VCaP (cell line): ENCODE measurements at regions not wholly inside any gene's neighbourhood (a gene's known extent, or its start where the extent isn't known, plus 50 kb on each side); places are given as distances from the start of the nearest gene placed in this dataset.

Experiments
- H3K27ac ChIP-seq: fragments of 450-650 bp; 2 replicates; pipeline ENCODE4 v1.5.1; 2017
- TF ChIP-seq, protein P1 (sequence below): fragments of 450-650 bp; conservative IDR thresholded peaks from 2 replicates; pipeline ENCODE4 v1.5.1; 2017; ENCODE audit warnings: mild to moderate bottlenecking, moderate library complexity

DNA sequence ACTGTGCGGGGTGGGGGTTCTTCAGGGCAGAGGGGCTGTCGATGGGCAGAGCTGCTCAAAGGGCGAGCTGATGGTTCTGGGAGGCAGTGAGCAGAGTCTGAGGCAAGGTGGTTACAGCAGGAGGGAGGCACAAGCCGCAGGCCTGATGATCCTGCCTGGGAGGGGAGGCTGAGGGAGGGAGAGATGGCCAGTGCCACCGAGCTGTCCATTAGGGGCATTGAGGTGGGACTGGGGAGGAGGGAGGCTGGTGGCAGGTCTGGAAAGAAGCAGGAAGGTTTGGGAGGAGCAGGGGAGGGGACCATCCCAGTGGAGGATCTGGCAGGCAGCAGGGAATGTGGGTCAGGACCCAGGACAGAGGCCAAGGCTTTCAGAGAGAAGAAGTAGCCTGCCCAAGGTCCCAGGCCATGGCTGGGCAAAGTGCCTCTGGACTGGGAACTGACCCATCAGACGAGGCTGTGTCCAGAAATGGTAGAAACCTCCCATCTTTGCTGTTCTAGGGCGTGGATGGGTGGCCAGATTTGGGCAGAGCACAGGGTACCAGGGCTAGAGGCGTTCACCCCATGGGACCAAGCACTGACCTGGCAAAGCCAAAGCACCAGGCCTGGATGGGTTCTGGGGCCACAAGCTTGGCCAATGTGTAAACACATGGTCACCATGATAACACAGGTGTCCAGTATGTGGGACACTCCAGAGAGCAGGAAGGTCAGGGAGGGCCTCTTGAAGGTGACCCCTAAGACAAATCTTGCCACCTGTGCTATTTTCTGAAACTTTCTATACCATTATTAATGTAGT, 55.5 kb downstream of the INHBB start:
- no peak overlapping the region for H3K27ac ChIP-seq
- TF ChIP-seq, protein P1, sequence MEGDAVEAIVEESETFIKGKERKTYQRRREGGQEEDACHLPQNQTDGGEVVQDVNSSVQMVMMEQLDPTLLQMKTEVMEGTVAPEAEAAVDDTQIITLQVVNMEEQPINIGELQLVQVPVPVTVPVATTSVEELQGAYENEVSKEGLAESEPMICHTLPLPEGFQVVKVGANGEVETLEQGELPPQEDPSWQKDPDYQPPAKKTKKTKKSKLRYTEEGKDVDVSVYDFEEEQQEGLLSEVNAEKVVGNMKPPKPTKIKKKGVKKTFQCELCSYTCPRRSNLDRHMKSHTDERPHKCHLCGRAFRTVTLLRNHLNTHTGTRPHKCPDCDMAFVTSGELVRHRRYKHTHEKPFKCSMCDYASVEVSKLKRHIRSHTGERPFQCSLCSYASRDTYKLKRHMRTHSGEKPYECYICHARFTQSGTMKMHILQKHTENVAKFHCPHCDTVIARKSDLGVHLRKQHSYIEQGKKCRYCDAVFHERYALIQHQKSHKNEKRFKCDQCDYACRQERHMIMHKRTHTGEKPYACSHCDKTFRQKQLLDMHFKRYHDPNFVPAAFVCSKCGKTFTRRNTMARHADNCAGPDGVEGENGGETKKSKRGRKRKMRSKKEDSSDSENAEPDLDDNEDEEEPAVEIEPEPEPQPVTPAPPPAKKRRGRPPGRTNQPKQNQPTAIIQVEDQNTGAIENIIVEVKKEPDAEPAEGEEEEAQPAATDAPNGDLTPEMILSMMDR = no peak

DNA sequence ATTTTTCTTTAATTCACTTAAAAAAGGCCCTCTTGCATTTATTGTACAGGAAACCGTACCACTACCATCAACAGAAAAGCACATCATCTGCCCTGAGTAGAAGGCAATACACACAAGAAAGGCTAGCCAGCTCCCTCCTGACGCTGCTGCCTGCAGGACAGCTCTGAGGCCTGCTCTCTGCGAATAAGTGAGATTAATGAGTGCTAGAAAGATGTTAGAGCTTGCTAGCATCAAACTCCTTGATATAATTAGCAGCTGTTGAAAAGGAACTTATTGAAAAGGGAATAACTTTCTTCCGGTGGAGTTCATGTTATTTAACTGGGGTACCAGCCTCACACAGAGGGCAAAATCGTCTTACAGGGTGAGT, 56.1 kb downstream of the INHBB start:
- H3K27ac ChIP-seq = no peak overlapping the region
- TF ChIP-seq, protein P1 = no peak

DNA sequence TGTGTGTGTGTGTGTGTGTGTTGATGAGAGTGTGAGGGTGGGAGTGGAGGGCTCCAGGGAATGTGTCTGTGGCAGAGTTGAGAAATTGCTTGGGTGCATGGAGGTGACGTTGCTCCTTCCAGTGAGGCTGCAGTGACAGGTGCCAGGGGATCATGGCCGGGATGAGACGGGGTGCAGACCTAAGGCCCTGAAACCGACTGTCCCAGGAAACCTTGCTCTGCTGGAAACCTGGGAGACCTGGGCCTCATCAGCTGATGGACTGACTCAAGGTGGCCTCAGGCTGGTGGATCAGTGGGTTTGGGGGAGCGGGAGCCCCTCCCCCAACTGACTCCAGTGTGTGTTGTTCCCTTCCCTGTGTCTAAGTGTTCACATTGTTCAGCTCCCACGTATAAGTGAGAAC, 56.6 kb downstream of the INHBB start:
- no peak overlapping the region for H3K27ac ChIP-seq
- TF ChIP-seq, protein P1 = no peak

DNA sequence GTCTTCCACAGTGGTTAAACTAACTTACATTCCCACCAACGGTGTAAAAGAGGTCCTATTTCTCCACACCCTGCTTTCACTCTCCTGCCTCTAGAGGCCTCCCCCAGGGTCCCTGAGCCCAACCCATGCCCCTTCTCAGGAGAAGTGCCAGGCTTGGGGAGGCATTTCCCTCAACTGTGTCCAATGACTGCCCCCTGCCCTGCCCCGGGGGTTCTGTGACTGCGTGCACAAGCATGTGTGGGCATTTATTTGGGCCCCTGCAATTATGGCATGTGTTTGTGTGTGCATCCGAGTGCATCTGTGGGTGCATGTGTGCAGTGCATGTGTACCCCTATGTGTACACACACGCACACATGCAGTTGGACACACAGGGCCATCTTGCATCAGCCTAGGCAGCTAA, 57.3 kb downstream of the INHBB start:
- TF ChIP-seq, protein P1 = no peak
- H3K27ac ChIP-seq = no peak overlapping the region

DNA sequence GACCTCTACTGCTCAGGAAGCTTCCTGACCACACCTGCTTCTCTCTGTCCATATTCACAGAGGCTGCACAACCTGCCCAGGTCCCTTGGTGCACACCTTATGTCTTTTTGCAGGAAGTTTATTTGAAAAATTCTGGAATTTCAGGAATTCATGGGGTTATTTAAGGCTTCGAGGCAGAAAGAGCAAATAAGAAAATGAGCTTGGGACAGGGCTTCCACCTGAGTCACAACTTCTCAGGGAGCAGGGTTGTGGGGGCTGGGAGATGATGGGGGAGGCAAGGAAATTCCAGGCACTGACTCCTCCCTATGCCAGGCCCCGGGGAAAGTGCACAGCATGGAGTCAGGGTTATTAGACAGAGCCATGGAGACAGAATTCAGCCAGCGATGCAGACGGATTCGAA, 57.7 kb downstream of the INHBB start:
- H3K27ac ChIP-seq = no peak overlapping the region
- TF ChIP-seq, protein P1 = no peak

DNA sequence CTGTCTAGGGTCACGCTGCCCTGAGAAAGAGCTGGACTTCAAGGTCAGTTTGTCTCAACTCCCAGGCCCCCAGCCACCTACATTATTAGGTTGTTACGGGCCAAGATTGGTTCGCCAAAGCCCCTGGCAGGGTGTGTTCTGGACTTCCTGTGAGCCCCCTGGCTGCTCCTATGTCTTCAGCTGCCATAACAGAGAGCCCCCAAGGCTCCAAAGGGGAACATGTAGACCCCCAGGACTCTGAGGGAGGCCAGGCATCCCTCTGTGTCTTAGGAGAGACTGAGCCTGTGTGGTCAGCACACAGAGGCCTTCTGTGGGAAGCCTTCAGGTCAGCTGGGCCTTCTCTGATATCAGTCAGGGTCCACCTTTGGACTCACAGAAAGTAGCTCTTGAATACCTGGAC, 58.3 kb downstream of the INHBB start:
- H3K27ac ChIP-seq = no peak overlapping the region
- TF ChIP-seq, protein P1 = no peak

DNA sequence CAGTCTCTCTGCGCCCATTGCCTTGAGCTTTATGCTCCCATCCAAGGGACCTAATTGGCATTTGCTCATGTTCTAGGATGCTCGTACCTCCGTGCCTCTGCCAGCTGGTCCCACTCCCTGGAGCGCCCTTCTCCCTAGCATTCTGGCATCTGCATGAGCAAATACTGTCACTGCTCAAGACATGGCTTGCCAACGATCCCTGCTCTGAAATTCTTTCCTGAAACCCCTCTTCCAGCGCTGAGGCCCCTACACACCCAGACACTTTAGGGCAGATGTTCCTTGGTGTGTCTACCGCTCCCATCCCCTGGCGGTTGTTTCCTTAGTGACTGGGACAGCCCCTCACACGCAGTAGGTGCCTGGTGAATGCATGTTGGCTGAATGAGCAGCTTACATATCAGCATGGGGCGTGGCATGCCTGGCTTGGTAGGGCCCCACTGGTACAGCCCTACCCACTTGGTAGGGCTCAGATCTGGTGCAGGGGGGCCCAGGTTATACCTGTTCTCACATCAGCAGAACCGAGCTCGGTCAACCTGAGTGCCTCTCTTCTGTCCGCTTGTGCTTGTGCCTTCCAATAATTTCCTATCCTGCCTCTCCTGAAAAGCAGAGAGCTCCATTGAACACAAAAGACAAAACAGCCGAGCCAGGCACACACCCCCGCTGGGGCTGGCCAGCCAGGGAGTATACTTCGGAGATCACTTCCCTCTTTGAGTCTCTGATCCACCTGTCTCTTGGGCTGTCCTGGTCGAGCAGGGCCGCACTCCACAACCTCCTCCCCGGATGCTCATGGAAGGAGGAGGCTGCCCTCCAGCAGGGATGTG, 59.2 kb downstream of the INHBB start:
- H3K27ac ChIP-seq = no peak overlapping the region
- TF ChIP-seq, protein P1 = no peak
